T47D (cell line): ENCODE measurements at regions not wholly inside any gene's neighbourhood (a gene's known extent, or its start where the extent isn't known, plus 50 kb on each side); places are given as distances from the start of the nearest gene placed in this dataset.

Source experiments
- DNase-seq, 2 experiments: peaks; one replicate each; pipeline versions ENCODE4 v3.0.0 to v3.0.0-alpha.2; 2011 to 2012; ENCODE audit warnings: low read depth in 1 of 2, low spot score in 1 of 2
- JUND ChIP-seq: IDR thresholded peaks from 2 replicates; pipeline ENCODE4 v1.6.1; 2012; ENCODE audit warnings: low read depth
- in situ Hi-C: cut with HindIII; loops from 2 replicates; pipeline ENCODE4 v1.10.0; 2016; ENCODE audit warnings: low sequenced_read_pairs, low pct_unique_long_range_greater_than_20kb

DNA sequence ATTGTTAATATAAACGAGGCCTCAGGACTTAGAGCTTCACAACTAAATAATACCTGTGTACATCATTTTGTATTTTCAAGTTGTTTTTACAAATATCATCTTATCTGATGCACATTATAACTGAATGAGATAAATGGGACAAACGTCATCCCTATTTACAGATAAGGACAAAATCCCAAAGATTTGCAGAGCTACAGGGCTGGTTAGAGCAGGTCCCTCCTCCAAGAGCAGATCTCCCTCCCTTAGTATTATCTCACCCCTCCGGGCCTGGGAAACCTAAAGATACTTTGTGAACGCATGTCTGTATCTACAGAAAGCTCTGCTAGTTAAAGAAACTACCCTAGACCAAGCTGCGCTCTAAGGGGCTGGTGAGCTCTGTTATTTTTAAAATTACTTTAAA is 130.4 kb upstream of the PROKR2 start:
- TF ChIP-seq JUND: no peak
- in situ Hi-C loops: no loop called here
- DNase-seq: no peak

GRCh38 chr20:5445611-5446010 is 128.9 kb upstream of the PROKR2 start:
- no peak for DNase-seq
- no peak for TF ChIP-seq JUND
- in situ Hi-C loops: no loop called here

DNA sequence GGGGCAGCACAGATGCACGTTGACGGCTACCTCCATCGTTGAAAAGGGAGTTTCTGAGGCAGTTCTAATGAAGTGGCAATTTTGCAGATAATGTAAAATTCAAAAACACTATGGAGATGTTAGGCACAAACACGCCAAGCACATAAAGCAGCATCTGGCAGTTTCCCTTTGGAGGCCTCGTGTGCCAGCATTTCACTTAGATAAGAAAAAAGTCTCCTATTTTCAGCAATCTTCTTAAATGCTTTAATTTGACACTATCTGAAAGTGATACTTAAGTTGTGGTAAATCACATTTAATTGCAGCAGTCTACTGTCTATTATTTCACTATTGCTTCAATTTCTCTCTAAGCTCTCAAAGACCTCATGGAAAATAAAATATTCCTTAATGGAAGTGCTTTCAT is 125.3 kb upstream of the PROKR2 start:
- in situ Hi-C loops: no loop called here
- no peak for TF ChIP-seq JUND
- DNase-seq: no peak

DNA sequence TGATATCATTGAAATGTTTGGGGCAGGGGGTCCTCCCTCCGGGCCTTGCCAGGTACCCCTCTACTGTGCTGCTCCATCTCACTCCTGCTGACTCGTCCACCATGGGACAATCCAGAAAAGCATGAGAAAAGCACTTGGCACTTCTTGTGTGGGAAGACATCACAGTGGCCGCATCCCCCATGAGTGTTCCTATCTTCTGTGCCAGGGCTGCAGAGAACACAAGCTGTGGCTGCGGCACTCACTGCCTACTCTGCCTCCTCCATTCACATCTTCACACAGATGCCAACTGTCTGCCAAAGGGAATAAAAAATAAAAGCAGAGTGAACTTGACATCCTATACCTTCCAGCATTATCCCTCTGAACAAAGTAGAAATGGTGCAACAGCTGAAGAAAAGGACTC is 117.4 kb upstream of the PROKR2 start:
- no peak for DNase-seq
- TF ChIP-seq JUND: no peak
- in situ Hi-C loops: no loop called here

DNA sequence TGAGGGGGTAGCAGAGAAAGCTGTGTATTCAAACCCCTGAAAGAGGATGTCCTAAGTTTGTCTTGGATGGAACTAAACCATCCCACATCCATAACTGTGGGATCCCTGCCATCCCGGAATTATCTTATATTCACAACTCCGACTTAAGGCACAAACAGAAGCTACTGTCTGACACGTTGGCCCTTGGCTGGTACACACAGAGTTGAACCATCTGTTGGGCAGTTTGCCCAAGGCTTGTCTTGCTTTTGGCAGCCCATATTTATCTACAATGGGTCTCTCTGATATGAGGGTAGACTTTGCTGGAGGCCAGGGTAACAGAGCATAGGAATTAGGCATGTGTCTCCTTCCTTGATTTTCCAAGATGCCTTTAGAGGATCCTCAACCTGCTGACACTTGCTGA is 116.6 kb upstream of the PROKR2 start:
- DNase-seq: no peak
- no peak for TF ChIP-seq JUND
- in situ Hi-C loops: no loop called here

GRCh38 chr20:5432030-5432429 is 115.3 kb upstream of the PROKR2 start:
- no peak for DNase-seq
- in situ Hi-C loops: no loop called here
- TF ChIP-seq JUND: no peak

- in situ Hi-C loops: no loop called here
- TF ChIP-seq JUND: no peak
- no peak for DNase-seq
These were observed 113.9 kb upstream of the PROKR2 start for GRCh38 chr20:5430670-5431069.

- in situ Hi-C loops: no loop called here
- TF ChIP-seq JUND: no peak
- DNase-seq: no peak
These were observed 109.3 kb upstream of the PROKR2 start for GRCh38 chr20:5426026-5426425.

DNA sequence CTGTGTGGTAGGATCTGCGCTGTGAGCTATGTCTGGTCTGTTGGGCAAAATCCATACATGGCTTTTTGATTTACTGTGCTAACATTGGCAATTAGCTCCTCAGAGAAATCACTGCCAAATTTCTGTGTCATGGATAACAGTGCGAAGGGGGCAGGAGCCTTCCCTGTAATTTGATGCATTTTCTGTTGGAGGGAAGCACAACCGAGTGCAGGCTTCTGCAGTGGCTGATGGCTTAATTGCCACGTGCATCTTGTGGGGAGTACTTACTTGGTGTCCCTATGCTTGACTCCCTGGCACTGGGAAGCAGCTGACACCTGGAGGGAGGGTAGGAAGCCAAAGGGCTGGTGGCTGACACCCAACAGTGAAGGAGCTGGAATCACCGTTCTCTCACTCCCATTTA is 99.3 kb upstream of the PROKR2 start:
- in situ Hi-C loops: no loop called here
- DNase-seq: no peak
- no peak for TF ChIP-seq JUND

DNA sequence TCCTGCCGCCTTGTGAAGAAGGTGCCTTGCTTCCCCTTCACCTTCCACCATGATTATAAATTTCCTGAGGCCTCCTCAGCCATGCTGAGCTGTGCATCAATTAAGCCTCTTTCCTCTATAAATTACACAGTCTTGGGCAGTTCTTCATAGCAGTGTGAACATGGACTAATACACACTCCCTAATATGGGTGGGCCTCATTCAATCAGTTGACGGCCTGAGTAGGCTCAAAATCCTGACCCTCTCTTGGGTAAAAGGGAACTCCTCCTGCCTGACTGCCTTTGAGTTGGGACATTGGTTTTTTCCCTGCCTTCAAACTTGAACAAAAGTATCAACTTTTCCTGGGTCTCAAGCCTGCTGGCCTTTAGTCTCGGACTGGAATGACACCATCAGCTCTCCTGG is 96.6 kb upstream of the PROKR2 start:
- in situ Hi-C loops: no loop called here
- DNase-seq: no peak
- TF ChIP-seq JUND: no peak

DNA sequence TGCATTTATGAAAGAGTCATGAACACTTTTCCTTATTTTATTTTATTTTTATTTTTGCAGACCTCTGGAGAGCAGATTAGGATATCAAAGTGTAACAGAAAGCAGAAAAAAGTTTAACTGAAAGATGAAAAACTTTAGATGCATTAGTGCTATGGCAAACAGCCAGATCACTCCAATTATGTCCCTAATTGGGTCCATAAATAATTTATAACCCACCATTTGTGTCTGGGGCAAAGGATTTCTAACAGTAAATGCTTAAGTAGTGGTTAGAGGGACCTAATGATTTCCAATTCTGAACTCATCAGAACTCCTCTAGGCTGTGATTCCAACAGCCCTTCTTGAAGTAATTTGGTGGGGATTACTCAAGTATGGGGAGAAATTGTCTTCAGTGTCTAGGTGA is 93.7 kb upstream of the PROKR2 start:
- no peak for TF ChIP-seq JUND
- in situ Hi-C loops: no loop called here
- DNase-seq: no peak

DNA sequence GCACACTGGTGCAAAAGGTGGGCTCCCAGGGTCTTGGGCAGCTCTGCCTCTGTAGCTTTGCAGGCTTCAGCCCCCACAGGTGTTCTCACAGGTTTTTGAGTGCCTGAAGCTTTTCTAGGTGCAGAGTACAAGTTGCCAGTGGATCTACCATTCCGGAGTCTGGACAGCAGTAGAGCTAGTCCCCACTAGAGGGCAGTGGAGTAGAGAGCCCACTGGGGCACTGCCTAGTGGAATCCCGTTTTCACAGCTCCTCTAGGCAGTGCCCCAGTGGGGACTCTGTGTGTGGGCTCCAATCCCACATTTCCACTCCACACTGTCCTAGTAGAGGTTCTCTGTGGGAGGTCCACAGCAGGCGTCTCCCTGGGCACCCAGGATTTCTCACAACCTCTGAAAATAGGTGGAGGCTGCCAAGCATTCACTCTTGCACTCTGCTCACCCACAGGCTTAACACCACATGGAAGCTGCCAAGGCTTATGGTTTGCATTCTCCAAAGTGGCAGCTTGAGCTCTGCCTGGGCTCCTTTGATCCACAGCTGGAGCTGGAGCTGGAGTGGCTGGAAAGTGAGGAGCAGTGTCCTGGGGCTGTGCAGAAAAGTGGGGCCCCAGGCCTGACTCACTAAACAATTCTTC is 86.3 kb upstream of the PROKR2 start:
- TF ChIP-seq JUND: no peak
- DNase-seq: peak in 1 of 2 experiments; percentile 27
- in situ Hi-C loops: no loop called here

DNA sequence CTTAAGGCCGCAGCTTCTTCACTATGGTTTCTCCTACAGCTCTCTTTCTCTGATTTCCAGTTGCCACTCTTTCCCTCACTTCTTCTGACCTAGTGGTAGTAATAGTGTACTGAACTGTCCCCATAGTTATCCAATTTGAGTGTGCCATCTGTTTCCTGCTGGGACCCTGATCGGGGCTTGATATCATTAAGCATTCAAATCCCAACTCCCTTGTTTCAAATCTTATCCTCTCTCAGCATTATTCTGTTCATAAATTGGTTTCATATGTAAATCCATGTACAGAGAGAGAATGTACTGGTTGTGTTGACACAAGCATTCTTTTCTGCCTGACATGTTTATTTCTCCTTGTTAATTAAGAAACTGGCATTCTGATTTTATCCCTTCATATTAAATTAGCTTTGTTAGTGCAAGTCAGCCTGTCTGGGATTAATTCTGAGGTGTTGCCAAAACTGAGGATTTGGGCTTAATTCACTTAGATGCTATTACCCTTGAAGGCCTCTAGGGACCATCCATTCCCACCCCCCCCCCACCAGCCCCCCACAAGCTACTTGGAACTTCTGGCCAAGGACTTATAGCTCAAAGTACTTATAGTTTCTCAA is 84.6 kb upstream of the PROKR2 start:
- no peak for TF ChIP-seq JUND
- DNase-seq: no peak
- in situ Hi-C loops: no loop called here

GRCh38 chr20:5400164-5400762 is 83.5 kb upstream of the PROKR2 start:
- in situ Hi-C loops: no loop called here
- TF ChIP-seq JUND: no peak
- DNase-seq: peak; percentile 35 to 67
